AG09309 (cell line): ENCODE measurements at regions not wholly inside any gene's neighbourhood (a gene's known extent, or its start where the extent isn't known, plus 50 kb on each side); places are given as distances from the start of the nearest gene placed in this dataset.

Experiments used
- DNase-seq: peaks from one replicate; pipeline ENCODE4 v3.0.0-alpha.2; 2010; ENCODE audit warnings: low read depth
- H3K4me3 ChIP-seq: 2 replicates; pipeline ENCODE4 v1.5.1; 2011; ENCODE audit warnings: mild to moderate bottlenecking, low read depth, low read length, moderate library complexity; ENCODE audit not compliant: control insufficient read depth
- TF ChIP-seq, protein P1 (sequence below): IDR thresholded peaks from 2 replicates; pipeline ENCODE4 v1.5.1; 2011; ENCODE audit warnings: mild to moderate bottlenecking, low read depth, low read length, inconsistent platforms; ENCODE audit not compliant: insufficient read depth, control insufficient read depth; ENCODE audit errors: missing control alignments

DNA sequence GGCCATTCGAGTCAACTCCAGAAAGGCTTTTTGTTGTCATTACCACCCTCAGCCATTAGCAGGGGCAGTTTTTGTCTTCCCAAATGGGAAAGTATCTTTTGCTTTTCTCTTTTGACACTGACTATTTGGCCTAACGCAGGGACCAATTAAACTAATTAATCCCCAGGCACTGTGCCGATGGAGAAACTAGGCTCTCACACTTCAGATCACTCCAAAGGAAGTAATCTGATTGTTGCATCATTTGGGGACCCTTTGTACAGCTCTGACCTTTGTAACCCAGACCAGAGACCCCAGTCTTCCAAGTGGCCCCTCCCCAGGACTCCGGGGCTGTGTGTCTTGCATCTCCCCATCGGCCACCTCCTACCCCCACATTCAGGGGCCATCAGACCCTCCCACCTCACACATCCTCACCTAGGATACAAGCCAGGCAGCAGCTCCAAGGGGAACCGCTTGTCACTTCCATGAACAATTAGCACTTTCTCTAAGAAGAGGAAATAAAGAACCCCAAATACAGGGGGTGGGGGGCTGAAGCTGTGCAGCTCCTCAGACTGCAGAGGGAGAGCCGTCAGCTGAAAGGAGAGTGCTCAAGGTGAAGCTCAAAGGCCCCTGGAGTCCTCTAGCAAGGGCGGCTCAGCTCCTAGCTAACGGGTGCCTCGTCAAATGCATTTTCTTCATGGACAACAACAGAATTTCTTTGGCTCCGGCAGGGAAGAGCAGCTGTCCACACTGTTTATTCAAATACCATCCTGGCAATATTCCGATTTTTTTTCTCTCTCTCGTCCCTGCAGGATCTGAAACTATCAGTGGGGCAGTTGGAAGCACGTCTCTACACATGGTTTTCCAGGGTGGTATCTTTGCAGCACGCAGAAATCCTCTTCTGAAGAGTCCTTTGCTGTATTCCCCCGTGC is 64.3 kb upstream of the DIO3 start:
- DNase-seq = no peak
- H3K4me3 ChIP-seq = no peak overlapping the region
- TF ChIP-seq, protein P1, sequence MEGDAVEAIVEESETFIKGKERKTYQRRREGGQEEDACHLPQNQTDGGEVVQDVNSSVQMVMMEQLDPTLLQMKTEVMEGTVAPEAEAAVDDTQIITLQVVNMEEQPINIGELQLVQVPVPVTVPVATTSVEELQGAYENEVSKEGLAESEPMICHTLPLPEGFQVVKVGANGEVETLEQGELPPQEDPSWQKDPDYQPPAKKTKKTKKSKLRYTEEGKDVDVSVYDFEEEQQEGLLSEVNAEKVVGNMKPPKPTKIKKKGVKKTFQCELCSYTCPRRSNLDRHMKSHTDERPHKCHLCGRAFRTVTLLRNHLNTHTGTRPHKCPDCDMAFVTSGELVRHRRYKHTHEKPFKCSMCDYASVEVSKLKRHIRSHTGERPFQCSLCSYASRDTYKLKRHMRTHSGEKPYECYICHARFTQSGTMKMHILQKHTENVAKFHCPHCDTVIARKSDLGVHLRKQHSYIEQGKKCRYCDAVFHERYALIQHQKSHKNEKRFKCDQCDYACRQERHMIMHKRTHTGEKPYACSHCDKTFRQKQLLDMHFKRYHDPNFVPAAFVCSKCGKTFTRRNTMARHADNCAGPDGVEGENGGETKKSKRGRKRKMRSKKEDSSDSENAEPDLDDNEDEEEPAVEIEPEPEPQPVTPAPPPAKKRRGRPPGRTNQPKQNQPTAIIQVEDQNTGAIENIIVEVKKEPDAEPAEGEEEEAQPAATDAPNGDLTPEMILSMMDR = no peak

DNA sequence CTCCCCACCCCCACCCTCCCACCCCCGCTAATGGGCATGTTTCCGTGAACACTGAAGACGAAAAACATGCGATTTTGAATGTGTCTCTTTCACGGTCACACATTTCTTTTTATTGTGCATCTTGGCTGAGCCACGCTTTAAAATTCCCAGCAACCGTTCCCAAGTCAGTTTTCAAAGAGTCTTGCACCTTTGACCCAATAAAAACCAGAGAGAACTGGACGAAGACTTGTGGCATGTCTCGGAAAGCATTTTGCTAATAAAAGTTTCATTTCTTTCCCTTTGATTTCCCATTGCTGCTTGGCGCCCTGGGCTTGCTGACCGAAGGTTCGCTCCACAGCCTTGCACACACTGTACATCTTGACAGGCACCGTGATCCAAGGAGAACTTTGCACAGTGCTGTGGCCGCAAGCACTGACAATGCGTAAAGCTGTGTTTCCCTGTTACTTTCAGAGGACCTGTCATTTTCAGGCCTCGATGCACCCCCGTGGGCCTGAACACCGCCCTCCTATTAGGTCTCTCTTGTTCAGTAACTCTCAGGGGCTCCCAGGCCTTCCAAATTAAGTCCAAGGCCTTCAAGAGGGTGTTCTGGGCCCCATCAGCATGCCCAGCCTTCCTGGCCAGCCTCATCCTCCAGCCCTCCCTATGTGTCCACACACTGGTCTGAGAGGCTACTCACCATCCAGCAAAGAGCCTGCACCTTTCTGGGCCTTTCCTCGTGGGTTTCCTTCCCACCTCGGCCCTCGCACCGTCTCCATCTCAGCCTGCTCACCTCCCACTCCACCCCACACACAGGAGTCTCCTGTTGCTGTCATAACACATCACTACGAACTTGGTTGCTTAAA is 63.4 kb upstream of the DIO3 start:
- no peak for DNase-seq
- no peak overlapping the region for H3K4me3 ChIP-seq
- TF ChIP-seq, protein P1 = no peak

DNA sequence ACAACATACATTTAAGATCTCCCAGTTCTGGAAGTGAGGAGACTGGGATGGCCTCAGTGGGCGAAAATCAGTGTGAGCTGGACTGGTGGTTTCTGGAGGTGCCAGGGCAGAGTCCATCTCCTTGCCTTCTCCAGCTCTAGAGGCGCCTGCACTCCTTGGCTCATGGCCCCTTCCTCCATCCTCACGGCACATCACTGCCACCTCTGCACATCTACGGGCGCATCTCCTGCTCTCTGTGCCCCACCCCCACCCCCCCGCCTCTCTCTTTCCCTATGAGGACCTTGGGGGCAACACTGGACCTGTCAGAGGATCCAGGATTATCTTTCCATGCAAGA is 62.8 kb upstream of the DIO3 start:
- TF ChIP-seq, protein P1 = no peak
- no peak for DNase-seq
- H3K4me3 ChIP-seq = no peak overlapping the region

DNA sequence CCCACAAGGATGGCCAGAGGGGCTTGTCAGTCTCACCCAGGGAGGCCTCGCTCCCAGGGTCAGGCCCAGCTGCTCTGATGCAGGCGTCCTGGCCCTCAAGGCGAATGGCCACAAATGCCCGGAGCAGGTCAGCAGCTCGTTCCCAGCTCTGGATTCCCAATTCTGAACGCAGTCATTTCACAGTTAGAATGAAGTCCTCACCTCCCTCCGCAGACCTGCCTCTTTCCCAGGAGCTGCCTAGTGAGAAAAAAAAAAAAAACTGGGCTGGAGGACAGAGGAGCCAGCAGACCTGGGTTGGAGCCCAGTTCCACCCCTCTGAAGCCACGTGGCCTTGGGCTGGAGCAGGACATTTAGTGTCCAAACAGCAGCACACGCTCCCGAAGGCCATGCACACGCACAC is 62.2 kb upstream of the DIO3 start:
- no peak for DNase-seq
- TF ChIP-seq, protein P1 = no peak
- H3K4me3 ChIP-seq = no peak overlapping the region

DNA sequence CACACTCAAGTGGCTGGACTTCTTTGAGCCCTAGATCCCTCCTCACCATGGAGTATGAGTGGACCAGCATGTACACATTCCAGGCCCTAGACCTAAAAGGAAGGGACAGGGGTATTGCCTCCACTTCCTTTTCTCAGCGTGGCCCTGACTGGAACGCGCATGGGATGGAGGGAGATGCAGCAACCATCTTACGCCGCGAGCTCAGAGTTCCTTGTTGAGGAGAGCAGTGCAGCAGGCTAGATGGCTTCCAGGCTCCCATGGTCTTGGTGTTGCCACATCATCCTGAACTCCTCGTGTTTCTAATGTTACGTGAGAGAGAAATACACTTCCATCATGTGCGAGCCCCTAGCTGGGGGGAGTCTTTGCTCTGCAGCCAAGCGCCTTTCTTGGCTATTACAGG is 61.8 kb upstream of the DIO3 start:
- no peak overlapping the region for H3K4me3 ChIP-seq
- TF ChIP-seq, protein P1 = no peak
- DNase-seq = no peak

DNA sequence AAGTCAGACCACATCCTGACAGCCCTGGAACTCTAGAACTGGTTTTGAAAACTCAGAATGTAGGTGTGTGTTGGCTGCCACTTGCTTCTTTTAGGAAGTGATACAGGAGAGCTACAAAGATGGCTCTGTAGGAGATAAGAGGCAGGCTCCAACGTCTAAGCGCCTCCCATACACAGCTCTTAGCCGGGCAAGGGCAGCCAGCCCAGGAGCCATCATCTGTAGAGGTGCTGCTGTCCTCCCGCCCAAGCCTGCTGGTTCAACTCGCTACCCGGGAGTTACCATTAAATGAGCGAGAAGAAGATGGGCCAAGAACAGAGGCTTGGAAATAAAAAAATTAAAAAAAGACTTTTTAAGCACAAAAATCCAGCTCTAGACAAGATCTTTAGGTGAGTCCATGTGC is 61.2 kb upstream of the DIO3 start:
- no peak for DNase-seq
- TF ChIP-seq, protein P1 = no peak
- H3K4me3 ChIP-seq = no peak overlapping the region
